HG03159 (cell line): ENCODE measurements at regions not wholly inside any gene's neighbourhood (a gene's known extent, or its start where the extent isn't known, plus 50 kb on each side); places are given as distances from the start of the nearest gene placed in this dataset.

Experiments
- ATAC-seq: cut with Tn5 transposase; IDR thresholded peaks from one replicate; pipeline ENCODE4 v1.9.1; 2021; ENCODE audit warnings: mild to moderate bottlenecking, moderate library complexity; ENCODE audit not compliant: unreplicated experiment

- no peak for ATAC-seq
Observed at GRCh38 chr9:95762322-95762721, 113.2 kb upstream of the ERCC6L2 start.

- no peak for ATAC-seq
Observed at GRCh38 chr9:95760791-95761190, 114.7 kb upstream of the ERCC6L2 start.

- no peak for ATAC-seq
Observed at GRCh38 chr9:95757439-95757838, 118.1 kb upstream of the ERCC6L2 start.

GRCh38 chr9:95756986-95757385, 118.5 kb upstream of the ERCC6L2 start:
- no peak for ATAC-seq

GRCh38 chr9:95756101-95756500, 119.4 kb upstream of the ERCC6L2 start:
- no peak for ATAC-seq

- no peak for ATAC-seq
Observed at GRCh38 chr9:95755421-95755730, 120.1 kb upstream of the ERCC6L2 start.

GRCh38 chr9:95754533-95755420, 120.7 kb upstream of the ERCC6L2 start:
- ATAC-seq, result no peak

- no peak for ATAC-seq
Observed at GRCh38 chr9:95753762-95754465, 121.6 kb upstream of the ERCC6L2 start.

GRCh38 chr9:95752129-95752731, 123.3 kb upstream of the ERCC6L2 start:
- ATAC-seq, result no peak

- ATAC-seq, result no peak
Observed at GRCh38 chr9:95751520-95751790, 124.0 kb upstream of the ERCC6L2 start.

- ATAC-seq, result no peak
Observed at GRCh38 chr9:95750725-95751519, 124.6 kb upstream of the ERCC6L2 start.

- no peak for ATAC-seq
Observed at GRCh38 chr9:95749493-95749892, 126.0 kb upstream of the ERCC6L2 start.

GRCh38 chr9:95746408-95747180, 128.9 kb upstream of the ERCC6L2 start:
- no peak for ATAC-seq

GRCh38 chr9:95742821-95743220, 132.7 kb upstream of the ERCC6L2 start:
- no peak for ATAC-seq

GRCh38 chr9:95741631-95742030, 133.9 kb upstream of the ERCC6L2 start:
- no peak for ATAC-seq

GRCh38 chr9:95740217-95741004, 135.1 kb upstream of the ERCC6L2 start:
- ATAC-seq, result no peak

- no peak for ATAC-seq
Observed at GRCh38 chr9:95738438-95738837, 137.1 kb upstream of the ERCC6L2 start.

- no peak for ATAC-seq
Observed at GRCh38 chr9:95736891-95737522, 138.5 kb upstream of the ERCC6L2 start.

- no peak for ATAC-seq
Observed at GRCh38 chr9:95736370-95736769, 139.1 kb upstream of the ERCC6L2 start.
